CD8-positive, alpha-beta memory T cell (primary cell): ENCODE measurements at regions not wholly inside any gene's neighbourhood (a gene's known extent, or its start where the extent isn't known, plus 50 kb on each side); places are given as distances from the start of the nearest gene placed in this dataset.

Source experiments
- CTCF ChIA-PET: fragments of 350-600 bp; sonication (Branson Sonifier 250); formaldehyde crosslinking; loops from one replicate; lab custom pipeline; 2021; ENCODE audit warnings: antibody characterized with exemption; lab: Charles Lee
- POLR2A ChIA-PET: fragments of 350-600 bp; sonication (Branson Sonifier 250); formaldehyde crosslinking; loops from one replicate; lab custom pipeline; 2021; ENCODE audit warnings: antibody characterized with exemption; lab: Charles Lee
- DNase-seq, 5 donors: peaks; one replicate each; pipeline versions ENCODE4 v3.0.0 to v3.0.0-alpha.2; 2020 to 2022; ENCODE audit warnings: mixed read lengths in 1 of 5
- H3K27ac ChIP-seq: one replicate; pipeline ENCODE4 v1.7.0; 2013; ENCODE audit warnings: low read depth, mild to moderate bottlenecking, low read length, moderate library complexity
- H3K27me3 ChIP-seq: 2 replicates; pipeline ENCODE4 v1.7.0; 2013; ENCODE audit warnings: low read length, mild to moderate bottlenecking; ENCODE audit not compliant: insufficient read depth, poor library complexity, severe bottlenecking
- H3K36me3 ChIP-seq: 2 replicates; pipeline ENCODE4 v1.7.0; 2013; ENCODE audit warnings: mild to moderate bottlenecking, low read length, moderate library complexity; ENCODE audit not compliant: insufficient read depth
- H3K4me1 ChIP-seq: 2 replicates; pipeline ENCODE4 v1.7.0; 2013; ENCODE audit warnings: mild to moderate bottlenecking, low read length, moderate library complexity; ENCODE audit not compliant: insufficient read depth
- H3K4me3 ChIP-seq: 2 replicates; pipeline ENCODE4 v1.7.0; 2013; ENCODE audit warnings: mild to moderate bottlenecking, low read length
- H3K9me3 ChIP-seq: 2 replicates; pipeline ENCODE4 v1.7.0; 2013; ENCODE audit warnings: mild to moderate bottlenecking, low read length
- H3K27ac Mint-ChIP-seq, 8 donors: one replicate each; pipeline ENCODE4 v1.8.0; 2020 to 2021; ENCODE audit warnings: mixed read lengths in 8 of 8, mild to moderate bottlenecking in 6 of 8, inconsistent platforms in 3 of 8, moderate library complexity in 3 of 8
- H3K27me3 Mint-ChIP-seq, 2 donors: one replicate each; pipeline ENCODE4 v1.8.0; 2020 to 2021; ENCODE audit warnings: mixed read lengths in 2 of 2, mild to moderate bottlenecking in 1 of 2, moderate library complexity in 1 of 2
- H3K36me3 Mint-ChIP-seq, 3 donors: one replicate each; pipeline ENCODE4 v1.8.0; 2020 to 2021; ENCODE audit warnings: mixed read lengths in 3 of 3, inconsistent platforms in 1 of 3, mild to moderate bottlenecking in 1 of 3
- H3K4me1 Mint-ChIP-seq, 3 donors: one replicate each; pipeline ENCODE4 v1.8.0; 2020 to 2021; ENCODE audit warnings: mixed read lengths in 3 of 3, inconsistent platforms in 1 of 3, mild to moderate bottlenecking in 1 of 3
- H3K4me3 Mint-ChIP-seq, 7 donors: one replicate each; pipeline ENCODE4 v1.8.0; 2020 to 2021; ENCODE audit warnings: mixed read lengths in 7 of 7, mild to moderate bottlenecking in 6 of 7, moderate library complexity in 4 of 7, inconsistent platforms in 2 of 7
- H3K9me3 Mint-ChIP-seq, 5 donors: one replicate each; pipeline ENCODE4 v1.8.0; 2020 to 2022; ENCODE audit warnings: mixed read lengths in 5 of 5, mild to moderate bottlenecking in 3 of 5, moderate library complexity in 2 of 5, inconsistent platforms in 1 of 5

DNA sequence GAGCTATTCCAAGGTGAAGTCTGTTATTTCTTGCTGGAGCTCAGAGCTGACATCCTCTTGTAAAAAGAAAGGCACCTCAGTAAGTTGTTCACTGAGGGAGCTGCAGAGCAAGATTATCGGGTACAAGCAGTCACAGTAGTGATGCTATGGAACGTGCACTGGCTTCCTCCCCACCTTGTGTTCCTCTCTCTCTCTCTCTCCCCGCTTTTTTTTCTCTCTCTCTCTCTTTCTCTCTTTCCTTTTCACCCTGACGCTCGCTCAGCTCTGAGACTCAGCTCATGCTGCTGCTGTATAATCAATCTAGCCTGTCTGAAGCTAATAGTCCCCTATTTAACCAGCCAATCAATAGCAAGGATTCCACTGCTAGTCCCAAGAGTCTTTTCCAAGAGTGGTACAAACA is 587.6 kb upstream of the CDH18 start:
- H3K4me1 ChIP-seq = no peaks in the 10 kb centered on the region
- H3K4me3 Mint-ChIP-seq = no peak overlapping the region
- POLR2A ChIA-PET = no interaction called here
- no peak overlapping the region for H3K4me3 ChIP-seq
- DNase-seq = no peak
- CTCF ChIA-PET = no interaction called here
- no peaks in the 10 kb centered on the region for H3K36me3 ChIP-seq
- no peak overlapping the region for H3K27ac Mint-ChIP-seq
- H3K27ac ChIP-seq = no peak overlapping the region
- no peaks in the 10 kb centered on the region for H3K27me3 Mint-ChIP-seq
- H3K9me3 Mint-ChIP-seq = peaks cover 6 to 37% (median 13%) of the 10 kb centered on the region in 5 donors
- no peaks in the 10 kb centered on the region for H3K36me3 Mint-ChIP-seq
- H3K4me1 Mint-ChIP-seq = no peaks in the 10 kb centered on the region
- no peaks in the 10 kb centered on the region for H3K9me3 ChIP-seq
- H3K27me3 ChIP-seq = no peaks in the 10 kb centered on the region

DNA sequence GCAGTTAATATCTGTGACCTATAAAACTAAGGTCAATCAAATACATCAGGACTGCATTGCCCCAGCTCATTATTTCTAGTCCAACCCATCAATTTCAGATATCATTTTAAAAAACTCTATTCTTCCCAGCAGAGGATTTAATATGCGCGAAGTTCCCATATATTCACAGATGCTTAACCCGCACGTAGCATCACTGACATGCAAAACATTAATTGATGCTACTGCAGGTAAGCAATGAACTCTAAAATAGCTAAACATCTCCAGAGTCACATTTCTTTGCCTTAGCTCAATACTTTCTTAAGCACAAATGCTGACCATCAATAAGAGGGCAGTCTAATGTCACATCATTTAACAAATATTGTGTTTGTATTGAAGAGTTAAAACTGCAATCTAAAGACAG is 586.6 kb upstream of the CDH18 start:
- Histone ChIP-seq H3K27ac (no peak overlapping the region), H3K4me1 (no peaks in the 10 kb centered on the region), H3K27me3 (no peaks in the 10 kb centered on the region), H3K9me3 (no peaks in the 10 kb centered on the region), H3K36me3 (no peaks in the 10 kb centered on the region), H3K4me3 (no peak overlapping the region)
- CTCF ChIA-PET = no interaction called here
- Mint-ChIP-seq H3K4me3 (no peak overlapping the region), H3K27ac (no peak overlapping the region), H3K27me3 (no peaks in the 10 kb centered on the region), H3K36me3 (no peaks in the 10 kb centered on the region), H3K4me1 (no peaks in the 10 kb centered on the region), H3K9me3 (peaks cover 4 to 32% (median 12%) of the 10 kb centered on the region in 5 donors)
- POLR2A ChIA-PET = no interaction called here
- DNase-seq = no peak

GRCh38 chr5:20572614-20573013 is 584.6 kb upstream of the CDH18 start:
- Histone ChIP-seq H3K4me1 (no peaks in the 10 kb centered on the region), H3K36me3 (no peaks in the 10 kb centered on the region), H3K4me3 (no peak overlapping the region), H3K9me3 (no peaks in the 10 kb centered on the region), H3K27me3 (no peaks in the 10 kb centered on the region), H3K27ac (no peak overlapping the region)
- peaks cover 3 to 24% (median 9%) of the 10 kb centered on the region in 5 donors for H3K9me3 Mint-ChIP-seq
- no peaks in the 10 kb centered on the region for H3K36me3 Mint-ChIP-seq
- no peaks in the 10 kb centered on the region for H3K4me1 Mint-ChIP-seq
- no peak overlapping the region for H3K4me3 Mint-ChIP-seq
- H3K27me3 Mint-ChIP-seq = no peaks in the 10 kb centered on the region
- H3K27ac Mint-ChIP-seq = no peak overlapping the region
- POLR2A ChIA-PET = no interaction called here
- DNase-seq = no peak
- CTCF ChIA-PET = no interaction called here

GRCh38 chr5:20570486-20570885 is 582.5 kb upstream of the CDH18 start:
- POLR2A ChIA-PET = no interaction called here
- Mint-ChIP-seq H3K4me1 (no peaks in the 10 kb centered on the region), H3K27me3 (no peaks in the 10 kb centered on the region), H3K36me3 (no peaks in the 10 kb centered on the region), H3K27ac (no peak overlapping the region), H3K9me3 (peaks cover 2 to 18% (median 4%) of the 10 kb centered on the region in 5 donors), H3K4me3 (no peak overlapping the region)
- Histone ChIP-seq H3K27ac (no peak overlapping the region), H3K36me3 (no peaks in the 10 kb centered on the region), H3K4me1 (no peaks in the 10 kb centered on the region), H3K27me3 (no peaks in the 10 kb centered on the region), H3K4me3 (no peak overlapping the region), H3K9me3 (no peaks in the 10 kb centered on the region)
- DNase-seq = no peak
- CTCF ChIA-PET = no interaction called here

DNA sequence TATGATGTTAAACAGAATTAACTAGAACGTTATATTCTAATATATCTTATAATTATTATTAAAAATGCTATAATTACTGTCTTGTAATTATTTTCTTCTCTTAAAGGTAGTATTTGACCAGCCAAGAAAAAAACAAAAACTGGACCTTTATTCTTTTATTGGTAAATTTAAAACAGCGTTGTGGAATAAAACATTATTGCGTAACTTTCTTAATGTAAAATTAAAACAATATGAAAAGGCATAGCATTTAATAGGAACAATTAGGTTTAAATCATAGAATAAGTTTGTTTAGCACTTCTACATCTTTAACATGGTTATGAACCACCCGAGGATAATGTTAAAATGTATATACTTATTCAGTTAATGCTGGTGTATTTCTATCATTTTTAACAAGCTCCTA is 574.5 kb upstream of the CDH18 start:
- Mint-ChIP-seq H3K4me3 (no peak overlapping the region), H3K27ac (no peak overlapping the region), H3K9me3 (peaks cover 3 to 42% (median 8%) of the 10 kb centered on the region in 5 donors), H3K36me3 (no peaks in the 10 kb centered on the region), H3K4me1 (no peaks in the 10 kb centered on the region), H3K27me3 (no peaks in the 10 kb centered on the region)
- Histone ChIP-seq H3K9me3 (no peaks in the 10 kb centered on the region), H3K27ac (no peak overlapping the region), H3K4me1 (no peaks in the 10 kb centered on the region), H3K4me3 (no peak overlapping the region), H3K27me3 (no peaks in the 10 kb centered on the region), H3K36me3 (no peaks in the 10 kb centered on the region)
- ChIA-PET POLR2A (no interaction called here), CTCF (no interaction called here)
- no peak for DNase-seq

GRCh38 chr5:20559845-20560244 is 571.8 kb upstream of the CDH18 start:
- Mint-ChIP-seq H3K27ac (no peak overlapping the region), H3K4me1 (no peaks in the 10 kb centered on the region), H3K27me3 (no peaks in the 10 kb centered on the region), H3K9me3 (peaks cover 6 to 52% (median 9%) of the 10 kb centered on the region in 5 donors), H3K4me3 (no peak overlapping the region), H3K36me3 (no peaks in the 10 kb centered on the region)
- POLR2A ChIA-PET = no interaction called here
- Histone ChIP-seq H3K27ac (no peak overlapping the region), H3K9me3 (no peaks in the 10 kb centered on the region), H3K4me3 (no peak overlapping the region), H3K4me1 (no peaks in the 10 kb centered on the region), H3K27me3 (no peaks in the 10 kb centered on the region), H3K36me3 (no peaks in the 10 kb centered on the region)
- DNase-seq = no peak
- CTCF ChIA-PET = no interaction called here

DNA sequence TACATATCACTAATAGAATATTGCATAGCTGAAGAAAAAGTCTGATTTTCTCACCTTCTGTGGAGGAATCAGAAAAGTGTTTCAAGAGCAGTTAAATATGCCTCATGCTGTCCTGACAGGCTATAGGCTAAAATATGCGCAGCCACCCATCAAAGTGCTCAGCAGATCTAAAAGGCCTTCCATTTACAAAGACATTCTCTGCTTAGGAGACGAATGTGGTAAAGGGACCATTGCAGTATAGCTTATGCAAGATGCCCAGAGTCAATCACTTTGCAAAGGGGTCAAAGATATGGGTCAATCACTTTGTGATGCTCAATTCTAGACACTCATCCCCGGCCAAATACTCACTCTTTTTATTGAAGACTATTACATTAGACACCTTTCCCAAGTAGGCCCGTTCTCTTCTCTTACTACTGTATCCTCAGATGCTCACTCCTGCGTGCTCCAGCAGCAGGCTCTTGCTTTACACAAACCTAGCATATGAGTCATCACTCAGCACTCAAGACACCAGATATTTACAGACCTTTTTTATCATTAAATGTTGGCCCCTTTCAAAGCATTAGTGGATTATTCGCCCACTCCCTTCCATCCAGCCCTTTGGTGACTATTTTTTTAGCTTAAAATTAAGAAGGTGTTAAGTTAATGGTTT is 568.2 kb upstream of the CDH18 start:
- POLR2A ChIA-PET = no interaction called here
- Mint-ChIP-seq H3K4me3 (no peak overlapping the region), H3K36me3 (no peaks in the 10 kb centered on the region), H3K4me1 (no peaks in the 10 kb centered on the region), H3K27ac (no peak overlapping the region), H3K9me3 (peaks cover 3 to 46% (median 11%) of the 10 kb centered on the region in 5 donors), H3K27me3 (no peaks in the 10 kb centered on the region)
- CTCF ChIA-PET = interaction anchor here (0.8 kb wide), 1 partner anchor 21 kb away, joined by 3 read pairs; no protein-coding TSS in a partner anchor
- Histone ChIP-seq H3K36me3 (no peaks in the 10 kb centered on the region), H3K4me1 (no peaks in the 10 kb centered on the region), H3K27me3 (no peaks in the 10 kb centered on the region), H3K9me3 (no peaks in the 10 kb centered on the region), H3K4me3 (no peak overlapping the region), H3K27ac (no peak overlapping the region)
- no peak for DNase-seq

GRCh38 chr5:20555034-20555433 is 567.0 kb upstream of the CDH18 start:
- Histone ChIP-seq H3K4me1 (no peaks in the 10 kb centered on the region), H3K4me3 (no peak overlapping the region), H3K36me3 (no peaks in the 10 kb centered on the region), H3K27me3 (no peaks in the 10 kb centered on the region), H3K9me3 (no peaks in the 10 kb centered on the region), H3K27ac (no peak overlapping the region)
- Mint-ChIP-seq H3K27me3 (no peaks in the 10 kb centered on the region), H3K4me3 (no peak overlapping the region), H3K27ac (peak overlapping the region in 1 of 8 donors; percentile 4), H3K9me3 (peaks cover 3 to 44% (median 9%) of the 10 kb centered on the region in 5 donors), H3K4me1 (no peaks in the 10 kb centered on the region), H3K36me3 (no peaks in the 10 kb centered on the region)
- no peak for DNase-seq
- CTCF ChIA-PET = no interaction called here
- POLR2A ChIA-PET = no interaction called here
